GM21529 (cell line): ENCODE measurements at regions not wholly inside any gene's neighbourhood (a gene's known extent, or its start where the extent isn't known, plus 50 kb on each side); places are given as distances from the start of the nearest gene placed in this dataset.
"Not testable (repeated sequence)": the region's sequence is repeated elsewhere in the genome, so short reads cannot be mapped to it uniquely, and the experiment has no call there.

Experiments
- ATAC-seq: cut with Tn5 transposase; IDR thresholded peaks from one replicate; pipeline ENCODE4 v1.9.1; 2021; ENCODE audit not compliant: unreplicated experiment

DNA sequence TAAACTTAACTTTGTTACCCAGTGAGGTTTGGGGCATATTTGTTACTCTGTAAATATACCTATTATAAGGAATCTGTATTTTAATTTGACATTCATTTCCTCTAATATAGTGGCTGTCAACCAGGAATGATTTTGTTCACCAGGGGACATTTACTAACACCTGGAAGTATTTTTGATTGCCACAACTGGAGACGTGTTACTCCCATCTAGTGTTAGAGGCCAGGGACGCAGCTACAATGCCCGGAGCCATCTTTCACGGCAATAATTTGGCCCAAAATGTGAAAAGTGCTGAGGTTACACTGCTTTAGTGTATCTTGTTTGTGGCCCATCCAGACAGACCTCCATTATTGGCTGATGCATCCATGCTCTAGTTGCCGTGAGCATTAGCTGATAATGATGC, 881.3 kb upstream of the ATXN7L3B start:
- ATAC-seq: no peak

DNA sequence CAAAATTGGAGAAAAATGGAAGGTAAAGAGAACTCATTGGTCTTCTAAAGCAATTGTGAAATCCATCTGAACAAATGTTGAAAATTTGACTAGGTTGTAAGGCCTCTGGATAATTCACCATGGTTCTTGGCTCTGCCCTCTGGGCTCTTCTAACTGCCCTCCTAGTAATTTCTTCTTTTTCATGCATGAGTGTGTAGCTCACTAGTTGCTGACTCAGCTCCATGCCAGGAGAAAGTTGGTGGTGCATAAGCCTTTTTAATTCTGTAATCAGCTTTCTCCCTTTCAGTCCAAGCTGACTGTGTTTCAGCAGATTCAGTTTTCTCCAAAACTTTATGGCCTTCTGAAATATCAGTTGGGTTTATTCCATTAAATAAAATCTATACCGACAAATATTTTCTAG, 877.8 kb upstream of the ATXN7L3B start:
- ATAC-seq: no peak

GRCh38 chr12:73665193-73665592, 872.4 kb upstream of the ATXN7L3B start:
- no peak for ATAC-seq

GRCh38 chr12:73671550-73671949, 866.1 kb upstream of the ATXN7L3B start:
- ATAC-seq: not testable (repeated sequence)

DNA sequence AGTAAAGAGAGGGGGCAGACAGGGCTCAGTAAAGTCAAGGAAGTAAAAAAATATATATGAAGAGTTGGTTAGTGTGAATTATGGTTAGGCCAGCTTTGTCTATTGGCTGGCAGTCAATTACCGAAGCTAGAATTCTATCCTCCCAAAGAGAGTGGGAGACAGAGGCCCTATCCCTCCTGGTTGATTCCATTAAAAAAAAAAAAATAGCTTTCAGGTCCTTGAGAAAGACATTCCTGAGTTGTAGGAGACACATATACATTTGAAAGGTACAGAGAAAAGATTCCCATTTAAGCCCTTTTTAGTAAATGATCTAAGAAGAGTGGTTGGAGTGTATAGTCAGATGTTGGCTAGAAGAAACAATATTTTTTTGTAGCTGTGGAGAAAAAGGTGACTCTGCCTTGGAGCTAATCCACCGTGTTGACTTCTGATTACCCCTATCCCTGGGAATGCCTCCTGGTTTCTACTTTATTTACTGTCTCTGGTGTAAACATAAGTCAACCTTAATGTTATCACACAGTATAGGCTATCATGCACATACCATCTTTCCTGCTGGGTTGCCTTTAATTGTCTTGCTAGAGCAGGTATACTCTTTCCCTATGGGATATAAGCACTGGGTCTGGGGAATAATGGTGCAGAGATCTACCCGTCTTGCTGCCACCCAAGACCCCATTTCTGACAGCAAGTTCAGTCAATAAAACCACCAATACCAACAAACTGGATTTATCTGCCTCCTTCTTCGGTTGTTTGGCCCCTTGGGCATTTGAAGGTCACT, 859.9 kb upstream of the ATXN7L3B start:
- ATAC-seq: no peak

GRCh38 chr12:73678335-73678734, 859.3 kb upstream of the ATXN7L3B start:
- ATAC-seq: no peak

DNA sequence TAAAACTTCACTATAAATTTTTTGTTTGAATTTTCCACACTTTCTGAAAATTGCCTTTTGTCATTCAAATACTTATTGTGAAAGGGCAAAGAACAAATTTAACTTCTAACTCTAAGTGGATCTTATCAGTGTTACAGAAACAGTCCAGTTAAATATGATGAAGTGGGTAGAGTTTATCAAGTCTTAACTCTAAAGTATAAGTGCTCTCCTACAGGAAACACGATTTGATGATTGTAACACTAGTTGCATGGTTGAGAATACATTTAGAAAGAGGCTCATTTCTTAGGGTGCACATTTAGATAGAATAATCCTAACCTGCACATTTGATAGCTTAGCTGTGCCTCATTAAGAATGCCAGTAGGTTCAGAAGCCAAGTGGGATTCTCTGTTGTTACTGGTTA, 838.3 kb upstream of the ATXN7L3B start:
- no peak for ATAC-seq

DNA sequence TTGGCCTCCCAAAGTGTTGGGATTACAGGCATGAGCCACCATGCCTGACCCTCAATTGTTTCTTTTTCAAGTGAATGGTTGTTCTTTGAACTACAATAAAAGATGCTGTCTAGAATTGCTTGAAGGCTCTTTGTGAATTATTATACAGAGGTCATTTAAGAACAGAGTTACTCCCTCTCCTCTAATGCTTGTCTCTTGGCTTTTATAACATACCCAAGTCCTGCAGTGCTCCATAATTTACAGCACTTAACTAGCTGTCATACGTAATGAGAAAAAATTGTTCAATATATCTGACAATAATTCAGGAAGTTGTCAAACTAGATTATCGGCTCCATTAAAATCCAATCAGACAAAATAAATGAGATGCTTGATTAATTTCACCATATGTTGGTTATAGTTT, 823.0 kb upstream of the ATXN7L3B start:
- no peak for ATAC-seq

- not testable (repeated sequence) for ATAC-seq
Measured at GRCh38 chr12:73716143-73716542, 821.5 kb upstream of the ATXN7L3B start.

DNA sequence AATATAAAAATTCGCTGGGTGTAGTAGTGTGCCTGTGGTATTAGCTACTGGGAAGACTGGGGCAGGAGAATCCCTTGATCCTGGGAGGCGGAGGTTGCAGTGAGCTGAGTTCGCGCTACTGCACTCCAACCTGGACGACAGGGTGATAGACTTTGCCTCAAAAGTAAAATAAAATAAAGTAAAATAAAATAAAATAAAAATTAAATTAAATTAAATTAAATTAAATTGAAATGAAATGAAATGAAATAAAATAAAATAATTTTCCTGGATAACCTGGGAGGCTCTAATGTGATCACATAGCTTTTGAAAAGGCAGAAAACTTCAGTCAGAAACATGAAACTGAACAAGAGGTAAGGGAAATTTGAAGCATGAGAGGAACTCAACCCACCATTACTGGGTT, 818.4 kb upstream of the ATXN7L3B start:
- no peak for ATAC-seq

- no peak for ATAC-seq
Measured at GRCh38 chr12:73726881-73727280, 810.8 kb upstream of the ATXN7L3B start.

DNA sequence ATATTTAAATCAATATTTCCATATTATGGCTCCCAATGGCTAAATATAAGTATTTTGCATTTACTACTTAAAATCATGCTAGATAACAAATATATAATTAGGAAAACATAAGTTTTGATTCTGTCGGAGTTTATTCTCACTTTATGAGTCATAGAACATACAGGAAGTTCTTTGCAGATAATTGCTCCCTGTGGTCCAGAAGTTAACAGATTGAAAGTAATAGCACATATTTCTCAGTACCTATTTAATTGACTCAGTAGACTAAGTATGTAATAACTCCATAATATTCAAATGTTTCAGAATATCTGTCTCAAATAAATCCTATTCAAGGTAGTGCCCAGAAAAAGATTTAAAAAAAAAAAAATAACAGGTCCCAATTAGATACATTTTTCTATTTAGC, 806.0 kb upstream of the ATXN7L3B start:
- no peak for ATAC-seq

DNA sequence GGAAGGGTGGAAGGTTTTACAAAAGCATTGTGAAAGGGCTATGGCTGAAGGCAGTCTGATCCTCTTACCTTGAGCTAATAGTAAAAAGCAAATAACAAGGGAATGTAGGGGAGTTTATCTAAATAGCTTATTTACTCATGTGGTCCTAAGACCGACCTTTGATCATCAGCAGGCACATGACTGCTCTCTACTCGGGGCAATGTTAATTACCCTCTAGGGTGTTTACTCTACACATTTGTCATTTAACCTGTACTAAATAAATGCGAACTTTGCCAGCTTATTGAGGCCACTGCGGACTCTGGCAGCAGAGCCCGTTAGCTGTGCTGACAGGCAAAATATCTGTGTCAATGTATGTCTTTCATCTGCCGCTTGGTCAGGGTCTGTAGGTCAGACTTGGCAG, 768.3 kb upstream of the ATXN7L3B start:
- no peak for ATAC-seq

DNA sequence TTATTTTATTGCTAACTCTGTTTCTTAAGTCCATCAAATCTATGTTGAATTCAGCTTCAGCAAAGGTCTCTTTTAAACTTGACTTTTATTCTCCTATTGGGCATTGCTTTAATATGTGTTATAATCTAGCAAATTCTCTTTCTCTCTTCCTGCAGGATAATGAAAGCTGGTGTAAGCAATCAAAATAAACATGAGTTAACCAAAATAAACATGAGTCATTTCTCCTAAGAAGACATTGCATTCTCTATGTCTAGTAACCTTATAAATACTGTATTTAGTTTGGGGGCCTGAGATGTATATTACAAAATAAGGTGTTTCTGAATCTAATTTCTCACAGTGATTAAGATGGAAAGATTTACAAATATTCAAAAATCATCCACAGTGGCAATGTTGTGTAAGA, 739.1 kb upstream of the ATXN7L3B start:
- ATAC-seq: no peak

DNA sequence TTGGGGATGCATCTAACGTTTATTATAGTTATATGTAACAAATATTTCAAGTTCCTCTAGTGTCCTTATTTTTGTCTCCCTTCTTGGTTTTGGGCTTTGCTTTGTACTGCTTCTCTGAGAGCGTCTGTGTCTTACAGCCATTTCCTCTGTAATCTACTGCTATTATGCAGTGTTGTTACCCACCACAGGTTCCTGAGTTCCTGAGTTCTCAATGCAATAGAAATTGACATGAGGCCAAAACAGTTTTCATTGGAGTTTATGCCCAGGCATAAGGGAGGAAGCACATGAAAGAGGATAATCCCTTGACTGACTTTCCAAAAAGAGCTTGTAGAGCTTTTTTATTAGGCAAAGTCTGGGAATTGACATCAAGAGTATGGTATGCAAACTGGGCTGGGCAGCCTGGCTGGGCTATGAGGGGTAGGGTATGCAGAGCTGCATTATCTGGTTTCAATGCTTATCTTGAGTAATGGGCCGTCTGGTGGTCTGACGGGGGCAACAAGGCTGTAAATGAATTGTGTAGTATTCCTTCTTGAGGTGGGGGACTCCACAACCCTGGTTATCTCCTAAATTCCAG, 722.5 kb upstream of the ATXN7L3B start:
- ATAC-seq: no peak

- ATAC-seq: no peak
Measured at GRCh38 chr12:73817161-73817560, 720.5 kb upstream of the ATXN7L3B start.

DNA sequence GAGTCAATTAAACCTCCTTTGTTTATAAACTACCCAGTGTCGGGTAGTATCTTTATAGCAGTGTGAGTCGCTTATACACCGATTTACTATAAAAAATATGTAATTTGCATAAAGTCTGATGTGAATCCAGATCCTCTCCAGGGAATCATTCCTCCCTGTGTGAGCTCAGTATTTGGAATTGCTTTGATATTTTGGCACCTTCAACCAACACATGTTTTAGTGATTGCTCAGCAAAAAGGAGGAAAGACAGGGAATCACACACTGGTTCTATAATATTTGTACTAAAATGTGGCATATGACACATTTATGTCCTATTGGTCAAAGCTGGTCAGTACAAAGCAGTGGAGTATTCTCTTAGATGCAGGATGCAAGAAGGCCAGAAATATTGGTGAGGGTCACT, 703.9 kb upstream of the ATXN7L3B start:
- ATAC-seq: no peak

DNA sequence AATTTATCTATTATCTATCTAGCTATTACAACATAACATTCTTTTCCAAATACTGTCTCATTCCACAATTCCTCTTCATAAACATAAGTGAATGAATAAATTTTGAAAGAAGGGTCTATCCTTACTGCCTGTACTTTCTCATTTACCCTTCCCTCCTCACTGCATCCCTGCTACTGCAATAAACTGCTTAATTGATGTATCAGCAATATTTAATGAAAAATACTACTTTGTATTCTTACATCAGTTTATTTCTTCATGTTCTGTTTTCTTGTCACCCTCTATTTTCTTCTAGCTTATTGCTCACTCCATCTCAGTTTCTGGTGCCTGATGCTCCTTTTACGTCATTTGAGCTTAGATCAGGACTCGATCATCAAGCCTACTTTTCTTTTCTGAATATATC, 695.7 kb upstream of the ATXN7L3B start:
- ATAC-seq: no peak

DNA sequence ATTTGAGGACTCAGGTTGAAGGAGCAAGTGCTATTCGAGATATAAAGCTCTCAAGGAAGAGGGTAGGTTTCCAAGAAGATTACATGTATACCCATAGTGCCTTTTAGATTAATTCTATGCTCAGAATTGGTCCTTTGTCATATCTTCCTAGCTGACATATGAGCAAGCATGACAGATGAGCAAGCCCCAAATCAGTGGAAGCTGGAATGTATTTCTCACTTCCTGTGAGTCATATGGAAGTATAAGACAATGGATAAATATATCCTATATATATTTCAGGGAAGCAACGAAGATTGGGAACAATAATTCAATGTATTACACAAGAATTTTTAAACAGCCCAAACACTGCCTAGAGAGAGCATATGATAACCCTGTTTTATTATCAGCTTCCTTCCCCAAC, 674.1 kb upstream of the ATXN7L3B start:
- no peak for ATAC-seq

DNA sequence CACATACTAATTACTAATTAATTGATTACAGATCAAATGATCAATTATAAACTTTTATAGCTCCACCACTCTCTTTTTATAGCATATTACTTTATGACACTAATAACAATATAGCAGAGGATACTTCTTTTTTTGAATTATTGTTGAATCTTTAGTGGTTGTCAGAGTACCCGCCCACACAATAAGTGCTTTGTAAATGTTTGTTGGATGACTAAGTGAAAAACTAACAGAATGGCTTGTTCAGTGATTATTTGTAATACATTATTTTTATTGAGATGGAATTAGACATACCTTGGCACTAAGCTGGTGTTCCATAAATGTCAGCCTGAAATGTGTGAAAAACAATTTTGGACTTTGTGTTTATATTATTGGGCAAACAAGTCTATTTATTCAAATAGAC, 670.5 kb upstream of the ATXN7L3B start:
- no peak for ATAC-seq

GRCh38 chr12:73877291-73877690, 660.3 kb upstream of the ATXN7L3B start:
- ATAC-seq: not testable (repeated sequence)

DNA sequence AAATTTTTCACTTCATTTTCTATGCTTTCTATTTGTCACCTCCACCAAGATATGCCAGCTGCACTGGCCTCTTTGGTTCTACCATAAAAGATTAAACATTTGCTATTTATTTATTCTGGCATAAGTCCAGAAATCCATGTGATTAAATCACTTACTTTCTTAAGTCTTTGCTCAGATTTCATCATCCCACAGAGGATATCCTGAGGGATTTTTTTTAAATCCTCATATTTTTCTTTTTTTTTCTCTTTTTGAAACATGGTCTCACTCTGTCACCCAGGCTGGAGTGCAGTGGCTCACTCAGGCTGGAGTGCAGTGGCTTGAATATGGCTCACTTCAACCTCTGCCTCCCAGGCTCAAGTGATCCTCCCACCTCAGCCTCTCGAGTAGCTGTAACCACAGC, 645.4 kb upstream of the ATXN7L3B start:
- ATAC-seq: no peak

DNA sequence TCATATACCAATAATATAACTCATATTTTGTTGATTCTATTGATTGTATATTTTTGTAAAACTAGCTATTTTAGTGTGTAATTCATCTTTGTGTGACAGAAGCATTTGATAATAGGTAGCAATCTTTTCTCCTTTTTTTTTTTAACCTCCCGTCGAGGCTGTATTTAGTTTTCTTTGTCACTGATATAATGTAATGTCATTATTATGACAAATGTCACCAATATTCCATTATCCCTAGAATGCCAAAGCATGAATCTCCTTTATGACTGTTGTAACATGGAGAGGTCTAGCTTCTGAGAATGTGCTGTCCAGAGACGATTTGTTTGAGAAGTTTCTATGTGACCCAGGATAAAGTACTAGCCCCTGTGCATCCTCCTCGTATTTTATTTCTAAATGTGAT, 639.0 kb upstream of the ATXN7L3B start:
- no peak for ATAC-seq
